Amygdala (tissue), 56 donors: ENCODE measurements at regions not wholly inside any gene's neighbourhood (a gene's known extent, or its start where the extent isn't known, plus 50 kb on each side); places are given as distances from the start of the nearest gene placed in this dataset.

Source experiments
- DNase-seq, 56 donors: peaks; one replicate each; lab custom pipeline; 2025; lab: John Stamatoyannopoulos, UW

DNA sequence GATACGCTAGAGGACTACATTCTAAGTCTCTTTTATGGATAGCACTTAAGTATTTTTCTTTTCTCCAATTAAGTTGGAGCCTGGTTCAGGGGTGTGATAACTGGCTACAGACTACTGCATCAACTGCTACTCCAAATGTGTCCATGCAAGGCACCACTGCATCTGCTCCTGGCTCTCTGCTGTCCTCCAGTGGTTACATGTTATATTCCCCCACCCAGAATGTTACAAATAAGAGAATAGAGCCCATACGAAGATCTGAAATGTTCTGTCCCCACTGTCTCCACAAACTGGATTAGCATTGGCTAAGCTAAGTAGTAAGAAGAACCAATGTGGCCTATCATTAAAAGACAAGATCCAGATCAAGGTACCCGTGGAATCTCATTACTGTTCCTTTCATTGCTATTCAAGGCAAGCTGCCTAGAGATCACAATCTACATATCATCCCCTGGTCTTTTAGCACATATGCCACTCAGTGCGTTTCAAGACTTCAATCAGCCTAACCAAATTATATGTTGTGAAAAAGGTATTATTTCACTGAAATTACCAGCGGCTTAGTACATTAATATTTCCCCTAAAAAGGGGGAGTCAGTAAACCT lies 308.3 kb upstream of the SLC8A1 start:
- peak in 2 of 56 donors; percentile 4 to 7 for DNase-seq

DNA sequence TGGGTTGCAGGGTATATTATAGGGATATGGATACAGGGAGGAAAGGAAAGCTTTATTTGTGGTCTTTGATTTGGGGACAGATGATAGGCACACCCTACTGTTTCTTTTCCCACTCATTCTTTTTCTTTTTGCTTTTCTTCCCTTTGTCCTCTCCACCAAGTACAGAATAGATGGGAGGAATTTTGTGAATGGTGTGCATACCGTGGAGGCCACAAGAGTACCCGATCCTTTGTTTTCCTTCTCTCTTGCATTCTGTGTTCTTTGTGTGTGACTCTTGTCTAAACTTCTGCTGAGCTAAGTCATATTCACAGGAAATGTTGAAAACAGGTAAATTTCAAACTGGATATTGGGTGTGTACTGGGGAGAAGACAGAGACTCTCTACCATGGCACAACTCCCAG lies 321.4 kb upstream of the SLC8A1 start:
- DNase-seq, result no peak

DNA sequence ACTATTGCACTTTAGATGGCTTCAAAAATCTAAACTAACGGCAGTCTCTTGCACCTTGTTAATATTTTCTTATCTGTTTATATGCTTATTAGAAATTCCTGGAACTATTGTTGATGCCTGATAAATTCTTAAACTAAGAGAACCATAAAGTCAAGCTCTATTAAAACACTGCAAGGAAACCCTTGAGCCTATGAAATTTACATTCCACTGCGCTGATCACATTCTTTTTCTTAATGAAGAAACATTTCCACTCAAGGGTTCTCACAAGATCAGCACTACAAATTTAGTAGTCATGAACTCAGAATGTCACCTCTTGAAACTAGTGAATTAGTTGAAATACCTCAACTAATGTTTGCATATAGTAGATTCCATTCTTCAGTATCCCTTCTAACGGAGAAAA lies 331.8 kb upstream of the SLC8A1 start:
- no peak for DNase-seq

DNA sequence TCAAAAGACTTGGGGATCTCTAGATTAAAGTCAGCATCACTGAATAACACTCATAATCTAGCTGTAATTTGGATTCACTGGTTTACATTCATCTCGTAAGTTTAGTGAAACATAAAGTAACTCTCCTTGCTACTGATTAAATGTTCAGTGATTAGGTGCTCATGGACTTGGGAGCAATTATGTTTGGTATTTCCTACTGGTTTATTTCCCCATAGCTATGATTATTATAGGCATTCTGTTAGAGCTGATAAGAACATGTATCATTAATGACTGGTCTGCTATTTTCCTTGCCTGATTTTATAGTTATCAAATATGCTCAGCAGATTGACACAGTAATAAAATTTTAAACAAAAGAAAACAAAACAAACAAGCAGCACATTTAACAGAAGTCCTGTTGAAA lies 334.7 kb upstream of the SLC8A1 start:
- no peak for DNase-seq

DNA sequence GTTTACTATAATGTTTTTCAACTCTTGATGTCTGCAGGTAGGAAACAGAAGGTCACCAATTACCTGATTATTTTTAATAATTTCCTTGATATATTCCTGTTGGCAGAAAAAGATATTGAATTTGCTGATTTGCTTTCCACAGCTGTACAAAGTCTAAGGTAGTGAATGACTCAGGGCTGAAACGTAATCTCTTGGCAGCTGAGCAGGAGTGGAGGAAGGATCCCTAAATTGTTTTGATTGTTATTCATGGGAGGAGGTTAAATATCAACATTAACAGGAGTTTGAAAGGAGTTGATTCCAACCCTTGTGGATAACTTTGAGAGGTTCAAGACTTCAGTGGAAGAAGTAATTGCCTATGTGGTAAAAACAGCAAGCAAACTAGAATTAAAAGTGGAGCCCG lies 345.2 kb upstream of the SLC8A1 start:
- no peak for DNase-seq

DNA sequence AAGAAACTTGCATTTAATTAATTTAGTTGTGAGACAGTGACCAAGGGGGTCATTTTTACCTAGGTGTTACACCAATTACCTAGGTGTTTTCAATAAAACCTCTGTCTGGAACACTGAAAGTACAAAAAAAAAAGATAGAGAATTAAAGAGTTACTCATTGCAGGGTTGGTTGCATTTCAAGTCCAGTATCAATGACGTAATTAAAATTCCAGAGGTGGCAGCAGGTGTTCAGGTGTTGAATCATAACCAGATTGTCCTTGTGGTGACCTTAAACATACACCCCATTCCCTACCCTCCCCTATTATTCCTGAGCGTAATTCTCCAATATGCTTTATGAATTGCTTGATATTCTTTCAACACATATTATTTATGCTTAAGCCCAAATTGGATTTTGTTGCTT lies 352.0 kb upstream of the SLC8A1 start:
- no peak for DNase-seq

DNA sequence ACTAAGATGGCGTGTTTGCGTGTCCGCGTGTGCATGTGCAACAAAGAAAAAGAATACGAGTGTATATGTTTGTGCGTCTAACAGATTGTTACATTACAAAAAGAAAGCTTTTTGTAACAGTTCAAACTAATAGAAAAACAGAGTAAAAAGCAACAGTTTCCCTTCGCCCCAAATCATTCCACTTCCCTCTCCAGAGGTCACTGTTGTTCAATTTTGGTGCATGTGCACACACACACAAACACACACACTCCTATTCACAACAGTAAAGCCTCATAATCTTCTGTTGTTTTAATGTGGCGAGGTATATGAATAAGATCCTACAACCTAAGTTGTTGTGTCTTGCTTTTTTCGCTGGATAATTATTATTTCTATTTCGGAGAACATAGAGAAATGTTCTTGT lies 357.3 kb upstream of the SLC8A1 start:
- no peak for DNase-seq

DNA sequence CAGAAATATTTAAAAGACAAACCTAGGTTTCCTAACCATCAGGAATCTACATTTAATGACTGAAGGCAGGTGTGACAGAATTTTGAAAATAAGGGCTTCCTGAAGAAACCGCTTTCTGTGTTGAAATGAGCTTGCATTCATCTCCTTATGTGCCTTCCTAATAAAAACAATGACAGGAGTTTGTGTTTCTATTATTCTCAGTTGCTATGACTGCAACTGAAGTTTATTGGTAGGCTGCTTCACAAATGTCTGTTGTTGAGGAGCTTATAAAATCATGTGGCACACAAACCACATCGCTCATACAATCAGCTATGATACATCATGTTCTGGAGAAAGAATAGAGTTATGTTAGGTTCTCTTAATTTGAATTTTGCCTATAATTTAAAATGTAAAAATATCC lies 362.7 kb upstream of the SLC8A1 start:
- DNase-seq, result no peak

DNA sequence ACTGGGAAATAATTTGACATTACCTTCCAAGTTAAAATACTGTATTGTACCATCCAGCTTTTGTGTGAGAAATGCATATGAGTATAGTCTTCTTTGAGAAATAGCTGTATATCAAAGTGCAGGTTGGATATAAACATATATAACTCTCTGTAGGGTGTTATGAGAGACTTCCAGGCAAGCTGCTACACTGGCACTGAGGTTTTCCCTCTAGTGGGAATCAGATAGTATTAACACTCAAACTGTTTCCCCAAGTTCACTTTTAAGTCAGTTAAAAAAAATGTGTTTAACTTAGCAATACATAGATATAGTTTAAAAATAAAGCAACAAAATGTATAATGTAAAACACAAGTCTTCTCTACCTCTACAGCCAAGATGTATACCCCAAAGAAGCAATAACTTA lies 368.4 kb upstream of the SLC8A1 start:
- DNase-seq, result no peak

DNA sequence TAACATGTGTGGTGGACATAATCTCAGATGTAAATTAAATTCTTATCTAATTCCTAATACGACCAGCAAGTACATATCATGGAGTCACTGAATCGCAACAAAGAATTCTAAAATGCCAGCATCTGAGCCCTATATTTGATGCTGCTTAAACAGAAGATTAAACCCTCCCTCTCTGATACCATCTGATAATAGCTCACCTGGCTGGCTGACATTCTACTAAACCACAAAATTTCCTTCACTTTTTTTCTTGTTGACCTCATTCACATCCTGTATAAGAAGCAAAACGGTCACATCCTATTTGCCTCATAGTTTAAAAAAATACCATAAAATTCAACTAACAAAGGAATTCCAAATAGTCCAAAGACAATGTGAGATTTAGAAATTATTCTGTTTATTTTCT lies 371.6 kb upstream of the SLC8A1 start:
- no peak for DNase-seq

DNA sequence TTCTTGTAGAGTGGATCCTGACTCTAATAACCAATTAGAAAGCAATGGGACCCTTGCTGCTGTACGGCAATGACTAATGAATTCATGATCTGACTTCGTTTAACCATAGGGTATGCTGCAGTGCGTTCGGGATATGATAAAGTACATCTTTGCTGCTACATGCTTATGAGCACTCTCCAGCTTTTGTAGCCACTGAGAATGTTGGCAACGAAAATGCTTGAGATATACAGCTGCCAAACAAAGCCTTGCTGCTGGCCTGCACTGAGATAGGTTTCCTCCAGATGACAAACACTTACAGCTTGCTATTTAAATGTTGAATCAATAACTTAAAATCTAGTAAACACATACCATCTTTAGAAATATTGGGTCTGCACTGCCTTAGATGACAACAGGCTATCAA lies 372.4 kb upstream of the SLC8A1 start:
- DNase-seq, result no peak

DNA sequence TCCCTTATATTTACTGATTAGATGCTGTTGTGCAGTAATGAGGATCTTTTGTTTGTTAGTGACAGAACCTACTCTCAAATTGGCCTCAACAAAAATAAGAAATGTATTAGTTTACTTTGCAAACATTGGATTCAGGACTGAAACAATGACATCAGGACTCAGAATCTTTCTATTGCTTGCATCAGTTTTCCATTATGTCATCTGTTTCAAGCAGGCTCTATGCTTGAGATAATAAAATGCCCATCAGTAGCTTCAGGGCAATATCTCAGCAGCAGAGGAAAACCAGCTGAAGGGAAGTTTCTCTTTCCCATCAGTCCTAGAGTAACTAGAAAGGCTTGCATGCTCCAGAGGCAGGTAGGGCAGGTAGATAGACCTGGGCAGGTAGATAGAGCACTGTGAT lies 375.5 kb upstream of the SLC8A1 start:
- DNase-seq, result no peak

DNA sequence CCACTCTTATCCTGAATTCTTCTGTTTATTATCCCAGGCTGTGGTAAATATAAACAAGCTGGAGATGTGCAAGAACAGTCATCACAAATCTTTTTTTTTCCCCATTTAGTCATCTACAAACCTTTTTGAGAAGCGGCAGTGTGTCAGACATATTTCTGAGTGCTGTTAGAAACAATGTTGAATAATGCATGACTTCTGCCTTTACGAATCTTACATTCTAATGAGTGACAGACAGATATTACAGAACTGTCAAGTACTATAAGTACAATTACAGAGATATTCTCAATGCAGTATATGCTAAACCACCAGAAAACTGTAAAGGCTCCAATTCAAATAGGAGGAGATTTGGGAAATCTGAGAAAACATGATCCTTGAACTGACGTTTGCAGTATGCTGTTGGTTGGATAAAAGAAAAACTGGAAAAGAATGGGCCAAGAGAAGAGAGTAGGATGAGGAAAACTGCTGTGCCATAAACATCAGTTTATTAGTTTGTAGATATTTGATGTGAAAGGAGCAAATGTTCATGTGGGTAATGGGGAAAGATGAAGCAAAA lies 379.5 kb upstream of the SLC8A1 start:
- DNase-seq, result no peak

DNA sequence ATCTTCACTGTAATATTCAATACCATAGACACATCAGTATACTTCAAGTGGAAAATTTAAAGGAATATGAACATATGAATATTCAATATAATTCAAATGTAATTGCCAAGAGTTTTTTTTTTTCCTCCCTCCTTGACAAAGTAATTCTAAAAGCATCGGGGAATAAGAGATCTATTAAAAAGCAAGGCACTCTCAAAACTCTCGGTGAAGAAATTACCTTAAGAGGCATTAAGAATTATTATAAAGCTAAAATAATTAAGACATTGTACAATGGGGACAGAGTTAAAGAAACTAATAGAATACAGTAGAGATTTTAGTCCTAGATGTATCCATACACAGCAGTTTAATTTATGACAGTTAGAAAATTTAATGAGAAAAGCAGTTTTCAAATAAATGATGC lies 390.0 kb upstream of the SLC8A1 start:
- no peak for DNase-seq

DNA sequence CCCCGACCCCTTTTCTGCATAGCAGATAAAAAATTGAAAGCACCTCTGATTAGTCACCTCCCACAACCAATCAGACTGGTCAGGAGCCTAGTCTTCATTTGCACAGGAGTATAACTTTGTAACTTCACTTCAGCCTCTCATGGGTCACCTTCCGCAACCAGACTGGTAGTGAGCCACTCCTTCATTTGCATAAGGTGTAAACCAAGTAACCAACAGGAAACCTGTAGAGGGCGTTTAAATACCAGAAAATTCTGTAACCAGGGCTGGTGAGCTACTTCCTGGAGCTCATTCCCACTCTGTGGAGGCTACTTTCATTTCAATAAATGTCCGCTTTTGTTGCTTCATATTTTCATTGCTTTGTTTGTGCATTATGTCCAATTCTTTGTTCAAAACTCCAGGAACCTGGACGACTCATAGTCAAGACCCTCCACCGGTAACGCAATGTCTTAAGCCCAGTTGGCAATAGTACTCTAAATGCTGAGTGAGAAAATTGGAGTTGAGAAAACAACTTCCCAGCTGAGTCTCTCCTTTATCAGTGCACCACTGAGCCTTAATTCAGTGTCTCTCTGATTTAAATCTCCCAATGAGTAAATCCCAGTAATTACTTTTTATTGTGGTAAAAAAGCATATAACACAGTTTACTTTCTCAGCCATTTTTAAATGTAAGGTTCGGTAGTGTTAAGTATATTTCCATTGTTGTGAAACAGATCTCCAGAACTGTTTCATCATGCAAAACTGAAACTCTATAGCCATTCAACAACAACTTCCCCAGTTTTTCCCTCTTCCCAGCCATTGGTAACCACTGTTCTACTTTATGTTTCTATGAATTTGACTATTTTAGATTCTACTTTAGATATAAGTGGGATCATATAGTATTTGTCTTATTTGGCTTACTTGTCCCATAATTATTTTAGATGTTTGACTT lies 392.7 kb upstream of the SLC8A1 start:
- no peak for DNase-seq

DNA sequence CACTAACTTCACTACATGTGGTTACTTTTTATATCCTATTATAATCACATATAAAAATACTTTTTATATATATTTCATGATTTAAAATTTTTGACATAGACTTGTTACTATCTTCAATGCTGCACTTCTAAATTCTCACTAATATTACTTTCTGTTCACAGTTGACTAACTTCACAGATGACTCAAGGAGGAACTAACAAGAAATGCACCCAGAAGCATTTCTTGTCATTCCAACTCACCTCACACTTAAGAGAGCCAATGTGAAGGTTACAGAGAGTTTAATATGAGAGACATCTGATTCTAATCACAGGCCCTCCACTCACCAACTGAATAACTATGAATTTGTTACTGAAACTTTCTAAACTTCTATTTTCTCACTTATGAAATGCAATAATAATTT lies 399.8 kb upstream of the SLC8A1 start:
- DNase-seq, result no peak

DNA sequence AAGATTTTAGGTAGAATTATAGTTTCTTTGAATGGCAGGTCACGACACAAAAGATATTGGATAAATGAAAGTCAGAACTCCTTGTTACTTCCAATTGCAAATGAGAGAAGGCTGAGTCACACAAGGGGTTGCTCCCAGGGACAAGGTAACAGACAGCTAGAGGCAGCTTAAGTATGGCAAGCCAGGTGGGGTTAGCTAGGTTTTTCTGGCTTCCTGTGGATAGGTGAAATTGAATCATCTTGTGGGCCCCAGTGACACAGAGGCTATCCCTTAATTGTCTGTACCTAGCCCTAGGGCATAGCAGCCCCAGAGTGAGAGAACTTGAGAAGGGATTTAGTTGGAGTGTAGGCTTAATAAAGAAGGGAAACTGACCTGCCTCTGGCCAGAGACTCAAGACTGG lies 407.7 kb upstream of the SLC8A1 start:
- DNase-seq, result no peak

DNA sequence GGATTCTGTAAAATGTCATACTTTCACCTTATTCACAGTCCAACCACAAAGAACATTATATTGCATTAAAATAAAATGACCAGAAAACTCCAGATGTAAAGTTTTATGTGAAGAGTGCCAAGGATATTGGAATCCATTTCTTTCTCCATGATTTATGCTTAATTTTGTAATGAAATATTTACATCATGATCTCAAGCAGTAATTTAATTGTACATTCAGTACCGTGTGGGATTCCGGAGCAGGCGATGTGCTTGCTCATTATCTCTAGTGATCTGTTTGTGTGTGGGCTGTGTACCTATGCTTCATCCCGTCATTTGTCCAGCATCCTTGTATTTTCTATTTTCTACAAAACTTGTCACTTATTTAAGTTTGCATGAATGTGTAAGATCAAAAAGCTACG lies 415.9 kb upstream of the SLC8A1 start:
- peak in 1 of 56 donors; percentile 4 for DNase-seq

DNA sequence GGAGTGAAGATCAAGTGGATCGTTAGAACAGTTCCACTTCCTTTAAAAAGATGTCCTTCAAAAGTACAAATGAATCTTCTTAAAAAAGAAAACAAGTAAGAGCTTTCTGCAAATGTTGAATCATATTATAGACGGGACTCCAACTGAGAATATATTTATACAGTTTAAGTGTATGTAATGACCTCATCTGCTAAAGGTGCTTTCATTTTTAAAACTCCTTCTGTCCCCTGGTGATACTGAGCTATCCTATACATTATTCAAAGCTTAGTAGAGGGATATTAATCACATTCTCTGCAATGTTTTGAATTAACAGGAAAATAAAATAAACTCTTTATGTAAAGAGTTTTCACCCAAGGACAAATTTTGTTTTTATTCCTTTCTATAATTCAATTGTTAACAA lies 420.7 kb upstream of the SLC8A1 start:
- no peak for DNase-seq

DNA sequence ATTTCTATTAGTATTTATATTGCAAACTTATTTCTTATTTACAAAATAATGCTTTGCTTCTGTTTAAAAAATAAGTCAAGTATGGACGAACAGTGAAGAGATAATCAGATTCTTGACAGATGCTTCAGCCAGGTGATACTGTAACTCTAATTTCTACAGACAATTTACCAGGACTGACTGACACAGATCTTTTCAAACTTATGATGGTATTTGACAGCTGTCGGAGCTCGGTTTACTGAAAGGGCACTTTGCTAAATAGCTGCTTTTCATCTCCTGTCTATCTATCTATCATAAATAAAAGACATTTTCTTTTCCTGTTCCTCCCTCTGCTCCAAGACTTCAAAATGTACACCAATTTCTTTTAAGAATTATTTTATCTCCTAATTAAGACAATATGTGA lies 422.5 kb upstream of the SLC8A1 start:
- no peak for DNase-seq

DNA sequence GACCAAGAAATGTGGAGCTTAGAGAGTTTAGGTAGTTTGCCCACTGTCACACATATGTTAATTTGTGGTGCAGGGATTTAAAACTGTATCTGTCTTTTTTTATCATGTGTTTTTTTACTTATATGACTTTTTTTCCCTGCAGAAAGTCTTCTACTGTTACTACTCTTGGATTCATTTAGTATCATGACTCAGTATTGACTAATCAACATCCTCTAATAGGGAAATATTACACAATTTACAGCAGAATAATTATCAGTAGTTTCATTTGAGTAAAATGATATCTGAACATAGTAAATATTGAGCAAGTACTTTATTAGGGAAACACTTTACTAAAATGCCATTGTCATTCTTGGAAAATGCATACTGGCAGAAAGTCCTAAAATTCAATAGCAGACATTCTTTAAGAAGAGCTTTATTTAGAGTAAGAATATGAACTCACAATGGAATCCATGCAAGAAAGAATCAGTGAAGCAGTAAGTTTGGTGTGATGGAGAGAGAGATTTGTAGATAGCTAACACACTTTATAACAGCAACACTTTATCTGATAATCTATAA lies 425.9 kb upstream of the SLC8A1 start:
- DNase-seq, result no peak

DNA sequence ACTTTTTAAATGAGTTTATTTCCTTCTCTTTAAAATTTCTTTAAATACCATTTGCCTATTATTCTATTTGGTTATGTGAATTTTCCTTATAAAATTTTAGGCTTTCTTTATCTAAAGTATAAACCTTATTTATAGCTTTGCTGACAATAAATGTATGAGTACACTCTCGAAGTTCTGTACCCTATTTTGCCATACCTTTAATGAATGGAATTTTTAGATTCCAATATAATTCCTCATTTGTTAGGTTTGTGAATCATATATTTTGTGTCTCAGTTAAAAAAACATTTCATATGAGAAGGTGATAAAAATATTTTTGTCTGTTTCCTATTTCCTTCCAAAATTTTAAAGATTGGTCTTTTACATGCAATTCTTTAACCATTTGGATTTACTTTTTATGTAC lies 427.4 kb upstream of the SLC8A1 start:
- no peak for DNase-seq
